ENCODE measurements at regions not wholly inside any gene's neighbourhood (a gene's known extent, or its start where the extent isn't known, plus 50 kb on each side); places are given as distances from the start of the nearest gene placed in this dataset.

DNA sequence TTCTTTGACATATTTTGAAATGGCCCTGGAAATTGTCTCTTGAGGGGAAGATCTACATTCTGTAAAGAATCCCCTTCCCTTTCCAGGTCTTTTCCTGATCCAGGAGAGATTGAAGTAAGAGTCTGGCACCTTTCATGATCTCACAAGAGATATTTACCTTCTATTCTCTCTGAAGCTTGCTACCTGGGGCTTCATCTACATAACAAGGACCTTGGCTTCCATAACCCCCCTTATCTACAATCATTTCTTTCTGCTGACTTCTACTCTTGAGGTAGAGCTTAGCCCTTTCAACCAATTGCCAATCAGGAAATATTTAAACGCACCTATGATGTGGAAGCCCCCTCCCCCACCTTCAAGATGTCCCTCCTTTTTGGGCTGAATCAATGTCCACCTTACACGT is 383.7 kb upstream of the MAGEB18 start:
- TF ChIP-seq, protein P1, sequence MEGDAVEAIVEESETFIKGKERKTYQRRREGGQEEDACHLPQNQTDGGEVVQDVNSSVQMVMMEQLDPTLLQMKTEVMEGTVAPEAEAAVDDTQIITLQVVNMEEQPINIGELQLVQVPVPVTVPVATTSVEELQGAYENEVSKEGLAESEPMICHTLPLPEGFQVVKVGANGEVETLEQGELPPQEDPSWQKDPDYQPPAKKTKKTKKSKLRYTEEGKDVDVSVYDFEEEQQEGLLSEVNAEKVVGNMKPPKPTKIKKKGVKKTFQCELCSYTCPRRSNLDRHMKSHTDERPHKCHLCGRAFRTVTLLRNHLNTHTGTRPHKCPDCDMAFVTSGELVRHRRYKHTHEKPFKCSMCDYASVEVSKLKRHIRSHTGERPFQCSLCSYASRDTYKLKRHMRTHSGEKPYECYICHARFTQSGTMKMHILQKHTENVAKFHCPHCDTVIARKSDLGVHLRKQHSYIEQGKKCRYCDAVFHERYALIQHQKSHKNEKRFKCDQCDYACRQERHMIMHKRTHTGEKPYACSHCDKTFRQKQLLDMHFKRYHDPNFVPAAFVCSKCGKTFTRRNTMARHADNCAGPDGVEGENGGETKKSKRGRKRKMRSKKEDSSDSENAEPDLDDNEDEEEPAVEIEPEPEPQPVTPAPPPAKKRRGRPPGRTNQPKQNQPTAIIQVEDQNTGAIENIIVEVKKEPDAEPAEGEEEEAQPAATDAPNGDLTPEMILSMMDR (IDR thresholded peaks at IDR 0.05; ENCODE audit: low read depth, low read length) = no peak
- TF ChIP-seq MYC (IDR thresholded peaks at IDR 0.05; ENCODE audit: low read depth, low read length) = no peak
- no peak for TF ChIP-seq POLR2A (IDR thresholded peaks at IDR 0.05; ENCODE audit: extremely low read depth, insufficient read length)
- TF ChIP-seq, protein P2, sequence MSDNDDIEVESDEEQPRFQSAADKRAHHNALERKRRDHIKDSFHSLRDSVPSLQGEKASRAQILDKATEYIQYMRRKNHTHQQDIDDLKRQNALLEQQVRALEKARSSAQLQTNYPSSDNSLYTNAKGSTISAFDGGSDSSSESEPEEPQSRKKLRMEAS (IDR thresholded peaks at IDR 0.05; ENCODE audit: low read depth, low read length) = no peak
